ENCODE measurements at regions not wholly inside any gene's neighbourhood (a gene's known extent, or its start where the extent isn't known, plus 50 kb on each side); places are given as distances from the start of the nearest gene placed in this dataset.

DNA sequence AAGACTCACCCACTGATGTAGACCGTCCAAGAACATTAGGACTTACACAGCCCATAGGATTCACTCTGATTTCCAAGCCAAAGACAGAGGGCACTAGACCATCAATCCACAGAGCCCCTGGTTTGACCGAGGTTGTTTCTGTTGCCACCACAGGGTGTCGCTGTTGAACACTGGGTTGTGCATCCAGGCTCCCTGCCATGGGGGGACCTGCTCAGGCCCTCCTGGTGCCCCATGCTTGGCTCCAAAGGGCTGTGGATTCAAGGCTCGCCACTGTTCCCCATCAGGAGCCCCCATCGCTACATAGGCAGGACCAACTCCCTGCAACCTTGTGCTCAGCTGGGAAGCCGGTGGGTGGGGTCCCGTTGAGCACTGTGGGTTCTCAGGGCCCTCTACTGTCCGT, 128.0 kb upstream of the ANO1 start:
- TF ChIP-seq, protein P1, sequence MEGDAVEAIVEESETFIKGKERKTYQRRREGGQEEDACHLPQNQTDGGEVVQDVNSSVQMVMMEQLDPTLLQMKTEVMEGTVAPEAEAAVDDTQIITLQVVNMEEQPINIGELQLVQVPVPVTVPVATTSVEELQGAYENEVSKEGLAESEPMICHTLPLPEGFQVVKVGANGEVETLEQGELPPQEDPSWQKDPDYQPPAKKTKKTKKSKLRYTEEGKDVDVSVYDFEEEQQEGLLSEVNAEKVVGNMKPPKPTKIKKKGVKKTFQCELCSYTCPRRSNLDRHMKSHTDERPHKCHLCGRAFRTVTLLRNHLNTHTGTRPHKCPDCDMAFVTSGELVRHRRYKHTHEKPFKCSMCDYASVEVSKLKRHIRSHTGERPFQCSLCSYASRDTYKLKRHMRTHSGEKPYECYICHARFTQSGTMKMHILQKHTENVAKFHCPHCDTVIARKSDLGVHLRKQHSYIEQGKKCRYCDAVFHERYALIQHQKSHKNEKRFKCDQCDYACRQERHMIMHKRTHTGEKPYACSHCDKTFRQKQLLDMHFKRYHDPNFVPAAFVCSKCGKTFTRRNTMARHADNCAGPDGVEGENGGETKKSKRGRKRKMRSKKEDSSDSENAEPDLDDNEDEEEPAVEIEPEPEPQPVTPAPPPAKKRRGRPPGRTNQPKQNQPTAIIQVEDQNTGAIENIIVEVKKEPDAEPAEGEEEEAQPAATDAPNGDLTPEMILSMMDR (conservative IDR thresholded peaks at IDR 0.05; ENCODE audit: low read length), result peak; percentile 97
- no peak for TF ChIP-seq EZH2phosphoT487 (IDR thresholded peaks at IDR 0.05; ENCODE audit: borderline replicate concordance)
